Neural crest cell (in vitro differentiated cells): ENCODE measurements at regions not wholly inside any gene's neighbourhood (a gene's known extent, or its start where the extent isn't known, plus 50 kb on each side); places are given as distances from the start of the nearest gene placed in this dataset.

Source experiments
- DNase-seq: peaks from one replicate; pipeline ENCODE4 v3.0.0; 2021; ENCODE audit warnings: low read depth, mixed read lengths, low spot score
- H3K27ac Mint-ChIP-seq: one replicate; pipeline ENCODE4 v1.8.0; 2021; ENCODE audit warnings: mild to moderate bottlenecking, mixed read lengths; ENCODE audit not compliant: unreplicated experiment
- H3K27me3 Mint-ChIP-seq: 2 replicates; pipeline ENCODE4 v1.8.0; 2021; ENCODE audit warnings: low read depth, mild to moderate bottlenecking, mixed read lengths
- H3K36me3 Mint-ChIP-seq: 2 replicates; pipeline ENCODE4 v1.8.0; 2021; ENCODE audit warnings: low read depth, mild to moderate bottlenecking, mixed read lengths
- H3K4me1 Mint-ChIP-seq: 2 replicates; pipeline ENCODE4 v1.8.0; 2021; ENCODE audit warnings: mixed read lengths
- H3K4me3 Mint-ChIP-seq: one replicate; pipeline ENCODE4 v1.8.0; 2021; ENCODE audit warnings: mild to moderate bottlenecking, mixed read lengths
- H3K9me3 Mint-ChIP-seq: 2 replicates; pipeline ENCODE4 v1.8.0; 2021; ENCODE audit warnings: mixed read lengths
- TF ChIP-seq, protein P1 (sequence below): fragments of 200-600 bp; sonication (generic); conservative IDR thresholded peaks from 2 replicates; pipeline ENCODE4 v1.5.0; 2021; ENCODE audit warnings: antibody characterized with exemption, mild to moderate bottlenecking

DNA sequence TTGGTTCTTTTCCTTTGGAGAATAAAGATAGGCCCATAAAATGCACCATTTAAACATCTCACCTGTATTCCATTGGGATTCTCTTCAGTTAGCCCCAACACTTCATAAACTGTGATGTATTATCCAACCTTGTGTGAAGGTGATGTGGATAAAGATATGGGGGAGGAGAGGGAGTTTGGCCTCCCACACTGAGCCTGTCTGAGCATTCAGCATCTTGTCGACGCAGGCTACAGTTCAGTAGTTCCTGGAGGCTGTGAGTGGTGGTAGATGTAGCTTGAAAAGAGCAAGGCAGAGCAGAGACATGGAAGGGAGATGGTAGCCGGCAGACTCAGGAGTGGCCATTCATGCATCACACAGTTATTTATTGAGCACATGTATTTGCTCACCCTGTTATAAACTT lies 292.4 kb upstream of the PITX2 start:
- Mint-ChIP-seq H3K36me3 (no peaks in the 10 kb centered on the region), H3K4me1 (no peaks in the 10 kb centered on the region), H3K27me3 (peaks cover 7% of the 10 kb centered on the region), H3K9me3 (no peaks in the 10 kb centered on the region), H3K4me3 (no peak overlapping the region), H3K27ac (no peak overlapping the region)
- no peak for DNase-seq
- TF ChIP-seq, protein P1, sequence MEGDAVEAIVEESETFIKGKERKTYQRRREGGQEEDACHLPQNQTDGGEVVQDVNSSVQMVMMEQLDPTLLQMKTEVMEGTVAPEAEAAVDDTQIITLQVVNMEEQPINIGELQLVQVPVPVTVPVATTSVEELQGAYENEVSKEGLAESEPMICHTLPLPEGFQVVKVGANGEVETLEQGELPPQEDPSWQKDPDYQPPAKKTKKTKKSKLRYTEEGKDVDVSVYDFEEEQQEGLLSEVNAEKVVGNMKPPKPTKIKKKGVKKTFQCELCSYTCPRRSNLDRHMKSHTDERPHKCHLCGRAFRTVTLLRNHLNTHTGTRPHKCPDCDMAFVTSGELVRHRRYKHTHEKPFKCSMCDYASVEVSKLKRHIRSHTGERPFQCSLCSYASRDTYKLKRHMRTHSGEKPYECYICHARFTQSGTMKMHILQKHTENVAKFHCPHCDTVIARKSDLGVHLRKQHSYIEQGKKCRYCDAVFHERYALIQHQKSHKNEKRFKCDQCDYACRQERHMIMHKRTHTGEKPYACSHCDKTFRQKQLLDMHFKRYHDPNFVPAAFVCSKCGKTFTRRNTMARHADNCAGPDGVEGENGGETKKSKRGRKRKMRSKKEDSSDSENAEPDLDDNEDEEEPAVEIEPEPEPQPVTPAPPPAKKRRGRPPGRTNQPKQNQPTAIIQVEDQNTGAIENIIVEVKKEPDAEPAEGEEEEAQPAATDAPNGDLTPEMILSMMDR: no peak

DNA sequence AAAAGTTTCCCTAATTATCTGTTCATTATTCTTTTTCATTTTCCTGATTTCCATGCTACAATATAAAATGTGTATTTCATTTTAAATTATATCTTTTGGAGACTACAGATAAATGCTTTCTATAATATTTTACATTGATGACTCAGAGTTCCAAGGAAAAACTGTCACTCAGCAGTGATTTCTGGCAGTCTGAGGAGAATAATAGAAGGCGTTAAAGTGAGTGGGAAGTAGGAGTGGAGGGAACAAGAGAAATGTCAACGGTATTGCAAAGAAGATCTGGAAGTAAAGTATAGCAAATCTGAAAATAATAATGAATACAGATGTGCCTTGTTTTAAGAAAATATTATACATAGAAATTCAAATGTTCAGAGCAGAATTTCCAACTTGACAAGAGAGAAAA lies 293.6 kb upstream of the PITX2 start:
- H3K27me3 Mint-ChIP-seq: peaks cover 7% of the 10 kb centered on the region
- no peaks in the 10 kb centered on the region for H3K4me1 Mint-ChIP-seq
- no peak overlapping the region for H3K4me3 Mint-ChIP-seq
- no peak for DNase-seq
- no peak overlapping the region for H3K27ac Mint-ChIP-seq
- TF ChIP-seq, protein P1: no peak
- H3K36me3 Mint-ChIP-seq: no peaks in the 10 kb centered on the region
- H3K9me3 Mint-ChIP-seq: no peaks in the 10 kb centered on the region

DNA sequence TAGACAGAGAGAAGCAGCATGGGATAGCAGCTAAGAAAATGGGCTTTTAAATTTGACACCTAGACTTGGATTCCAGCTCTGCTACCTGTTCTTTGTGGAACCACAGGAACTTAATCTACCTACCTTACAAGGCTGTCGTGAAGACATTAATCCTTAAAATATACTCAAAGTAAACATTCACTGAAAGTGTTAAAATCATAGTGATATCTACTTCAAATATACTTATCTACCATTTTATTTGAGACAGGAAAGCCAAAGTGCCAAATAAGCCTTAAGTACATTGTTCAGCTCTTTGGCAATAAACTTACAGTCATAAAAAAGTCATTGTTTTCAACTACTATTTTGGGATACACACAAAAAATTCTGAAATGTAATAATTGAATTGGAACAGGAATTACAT lies 295.0 kb upstream of the PITX2 start:
- Mint-ChIP-seq H3K9me3 (no peaks in the 10 kb centered on the region), H3K4me3 (no peak overlapping the region)

DNA sequence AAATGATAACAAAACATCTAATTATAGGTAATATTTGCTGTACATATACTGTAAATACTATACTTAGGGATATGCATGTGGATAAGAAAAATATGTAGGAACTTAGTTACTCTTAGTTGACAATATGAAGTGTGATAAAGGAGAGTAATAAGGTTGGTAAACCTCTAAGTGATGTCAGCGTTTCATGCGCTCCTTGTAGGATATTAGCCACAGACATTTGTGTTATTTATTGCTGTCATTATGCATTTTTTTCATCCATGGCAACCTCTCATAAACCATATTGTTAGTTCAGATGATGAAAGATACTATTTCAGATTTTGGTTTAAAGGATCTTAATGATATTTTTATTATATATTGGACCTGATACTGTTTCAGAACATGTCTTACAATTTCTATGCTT lies 298.1 kb upstream of the PITX2 start:
- H3K27me3 Mint-ChIP-seq: peaks cover 6% of the 10 kb centered on the region
- H3K9me3 Mint-ChIP-seq: no peaks in the 10 kb centered on the region
- no peaks in the 10 kb centered on the region for H3K36me3 Mint-ChIP-seq
- no peak for DNase-seq
- H3K4me3 Mint-ChIP-seq: no peak overlapping the region
- TF ChIP-seq, protein P1: no peak
- H3K27ac Mint-ChIP-seq: no peak overlapping the region
- H3K4me1 Mint-ChIP-seq: no peaks in the 10 kb centered on the region

More for the DNA sequence above, 295.0 kb upstream of the PITX2 start:
- Mint-ChIP-seq H3K27me3 (peaks cover 7% of the 10 kb centered on the region), H3K4me1 (no peaks in the 10 kb centered on the region), H3K36me3 (no peaks in the 10 kb centered on the region), H3K27ac (no peak overlapping the region)
- TF ChIP-seq, protein P1: no peak
- no peak for DNase-seq

DNA sequence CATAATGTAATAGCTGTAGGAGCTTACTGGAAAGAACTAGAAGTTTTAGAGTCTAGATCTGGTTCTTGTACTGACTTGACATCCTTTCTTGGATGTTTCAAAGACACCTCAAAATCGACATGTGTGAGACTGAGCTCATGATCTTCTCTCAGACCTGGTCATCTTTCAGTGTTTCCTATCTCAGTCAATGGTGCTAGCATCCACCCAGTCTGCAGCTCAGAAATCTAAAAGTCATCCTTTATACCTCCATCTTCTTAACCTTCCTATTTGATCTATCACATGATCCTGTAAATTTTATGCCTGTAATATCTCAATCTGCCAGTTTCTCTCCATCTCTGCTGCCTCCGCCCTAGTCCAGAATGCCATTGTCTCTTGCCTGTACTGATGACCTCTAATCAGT lies 301.9 kb upstream of the PITX2 start:
- no peaks in the 10 kb centered on the region for H3K36me3 Mint-ChIP-seq
- no peaks in the 10 kb centered on the region for H3K4me1 Mint-ChIP-seq
- H3K27ac Mint-ChIP-seq: no peak overlapping the region
- no peaks in the 10 kb centered on the region for H3K9me3 Mint-ChIP-seq
- TF ChIP-seq, protein P1: no peak
- no peak overlapping the region for H3K4me3 Mint-ChIP-seq
- H3K27me3 Mint-ChIP-seq: peaks cover 4% of the 10 kb centered on the region
- no peak for DNase-seq
